HCT116 (cell line): ENCODE measurements at regions not wholly inside any gene's neighbourhood (a gene's known extent, or its start where the extent isn't known, plus 50 kb on each side); places are given as distances from the start of the nearest gene placed in this dataset.

Experiments used
- ATAC-seq: fragments of 200-7000 bp; cut with Tn5 transposase; 2 replicates; pipeline ENCODE4 v1.9.1; 2020; ENCODE audit warnings: mild to moderate bottlenecking, moderate library complexity
- BruUV-seq: library from RNA; stranded (reverse); fragments of 400-500 nt; replicated peaks from 2 replicates; lab custom pipeline; 2021; lab: Mats Ljungman, UMichigan
- CTCF ChIA-PET: fragments of 300-600 bp; sonication (Branson Sonifier 250); formaldehyde crosslinking; loops from one replicate; lab custom pipeline; 2021; ENCODE audit warnings: antibody characterized with exemption; lab: Charles Lee
- POLR2A ChIA-PET: fragments of 300-600, 350-600 bp; sonication (Branson Sonifier 250); formaldehyde crosslinking; loops from one replicate; lab custom pipeline; 2021; ENCODE audit warnings: antibody characterized with exemption; lab: Charles Lee
- RAD21 ChIA-PET, 2 experiments: fragments of 300-600 bp; sonication (Branson Sonifier 250); formaldehyde crosslinking; loops; one replicate each; lab custom pipeline; 2023; ENCODE audit warnings: low total read pairs in 2 of 2; ENCODE audit not compliant: uncharacterized antibody in 2 of 2, unreplicated experiment in 2 of 2, low non-redundant PET in 1 of 2; lab: Charles Lee
- DNase-seq: peaks from one replicate; pipeline ENCODE4 v3.0.0-alpha.2; 2010; ENCODE audit warnings: low read depth, low spot score
- H2AFZ ChIP-seq: fragments of 200-600 bp; shearing (Covaris generic), sonication (generic); 2 replicates; pipeline ENCODE4 v1.6.1; 2017; ENCODE audit warnings: low read depth, mixed run types, mixed read lengths, antibody characterized with exemption, low read length; ENCODE audit not compliant: poor library complexity, severe bottlenecking
- H3K27ac ChIP-seq: 2 replicates; pipeline ENCODE4 v1.5.1; 2012; ENCODE audit warnings: low read depth, low read length
- H3K27me3 ChIP-seq: fragments of 200-600 bp; sonication (generic); 2 replicates; pipeline ENCODE4 v1.6.1; 2016; ENCODE audit warnings: mixed run types, low read length, mixed read lengths; ENCODE audit not compliant: insufficient read depth
- H3K36me3 ChIP-seq, 2 experiments: fragments of 200-500 bp in 1 of 2; fragments of 200-600 bp in 1 of 2; sonication (Bioruptor generic) in 1 of 2; sonication (generic) in 1 of 2; 2 replicates each; pipeline versions ENCODE4 v1.5.1 to v1.6.1; 2014 to 2016; ENCODE audit warnings: low read length in 2 of 2, inconsistent platforms in 1 of 2, mixed read lengths in 1 of 2, mixed run types in 1 of 2; ENCODE audit not compliant: insufficient read depth in 2 of 2, control insufficient read depth in 1 of 2
- H3K4me1 ChIP-seq, 2 experiments: fragments of 200-600 bp in 1 of 2; sonication (generic) in 1 of 2; 2 replicates each; pipeline versions ENCODE4 v1.5.1 to v1.6.1; 2012 to 2017; ENCODE audit warnings: low read length in 2 of 2, inconsistent platforms in 1 of 2, mild to moderate bottlenecking in 1 of 2, mixed read lengths in 1 of 2, mixed run types in 1 of 2, moderate library complexity in 1 of 2; ENCODE audit not compliant: insufficient read depth in 2 of 2, control insufficient read depth in 1 of 2
- H3K4me2 ChIP-seq: fragments of 200-600 bp; sonication (generic); 2 replicates; pipeline ENCODE4 v1.6.1; 2017; ENCODE audit warnings: mixed run types, low read length, mixed read lengths
- H3K4me3 ChIP-seq, 2 experiments: fragments of 200-600 bp in 1 of 2; sonication (generic) in 1 of 2; replicated peaks in 1 of 2; 2 replicates each; pipeline ENCODE4 v1.5.1; 2011 to 2016; ENCODE audit warnings: low read length in 2 of 2, control low read depth in 1 of 2, low read depth in 1 of 2, mild to moderate bottlenecking in 1 of 2, mixed read lengths in 1 of 2, mixed run types in 1 of 2
- H3K79me2 ChIP-seq: fragments of 200-600 bp; sonication (generic); 2 replicates; pipeline ENCODE4 v1.6.1; 2017; ENCODE audit warnings: mild to moderate bottlenecking, mixed run types, low read length, moderate library complexity, mixed read lengths; ENCODE audit not compliant: insufficient read depth
- H3K9ac ChIP-seq: fragments of 200-600 bp; sonication (generic); 2 replicates; pipeline ENCODE4 v1.6.1; 2016; ENCODE audit warnings: low read length, mixed read lengths
- H3K9me2 ChIP-seq: fragments of 200-600 bp; sonication (generic), shearing (Covaris generic); 2 replicates; pipeline ENCODE4 v1.6.1; 2017; ENCODE audit warnings: mixed run types, mild to moderate bottlenecking, moderate library complexity; ENCODE audit not compliant: insufficient read depth
- H3K9me3 ChIP-seq, 2 experiments: fragments of 200-500 bp in 1 of 2; fragments of 200-600 bp in 1 of 2; sonication (Bioruptor generic) in 1 of 2; sonication (generic) in 1 of 2; 2 replicates each; pipeline ENCODE4 v1.6.1; 2014 to 2017; ENCODE audit warnings: low read length in 2 of 2, mixed read lengths in 2 of 2, inconsistent platforms in 1 of 2, low read depth in 1 of 2, mild to moderate bottlenecking in 1 of 2, mixed run types in 1 of 2, moderate library complexity in 1 of 2; ENCODE audit not compliant: control insufficient read depth in 1 of 2, insufficient read depth in 1 of 2
- H4K20me1 ChIP-seq: fragments of 200-600 bp; sonication (generic), shearing (Covaris generic); 2 replicates; pipeline ENCODE4 v1.6.1; 2017; ENCODE audit warnings: mixed run types, mild to moderate bottlenecking, moderate library complexity; ENCODE audit not compliant: insufficient read depth
- CBX3 ChIP-seq: IDR thresholded peaks from 2 replicates; pipeline ENCODE4 v1.6.1; 2012; ENCODE audit warnings: low read depth
- CTCF ChIP-seq, 3 experiments: fragments of 200-600 bp in 1 of 3; sonication (generic) in 1 of 3; IDR thresholded peaks in 2 of 3; conservative IDR thresholded peaks in 1 of 3; 2 replicates each; pipeline ENCODE4 v1.5.1; 2012 to 2017; ENCODE audit warnings: low read depth in 2 of 3, low read length in 2 of 3, antibody characterized with exemption in 1 of 3, borderline replicate concordance in 1 of 3, control low read depth in 1 of 3, mild to moderate bottlenecking in 1 of 3, mixed read lengths in 1 of 3, mixed run types in 1 of 3, moderate library complexity in 1 of 3; ENCODE audit not compliant: insufficient read depth in 1 of 3
- EGR1 ChIP-seq: IDR thresholded peaks from 2 replicates; pipeline ENCODE4 v1.6.1; 2012; ENCODE audit warnings: low read depth
- ELF1 ChIP-seq: IDR thresholded peaks from 2 replicates; pipeline ENCODE4 v1.6.1; 2012; ENCODE audit warnings: low read depth, borderline replicate concordance
- EZH2 ChIP-seq: fragments of 200-600 bp; sonication (generic); IDR thresholded peaks from 2 replicates; pipeline ENCODE4 v1.6.1; 2017; ENCODE audit warnings: antibody characterized with exemption, mixed run types
- EZH2phosphoT487 ChIP-seq: fragments of 200-600 bp; IDR thresholded peaks from 2 replicates; pipeline ENCODE4 v1.6.1; 2018; ENCODE audit warnings: antibody characterized with exemption, borderline replicate concordance
- FOSL1 ChIP-seq: IDR thresholded peaks from 2 replicates; pipeline ENCODE4 v1.6.1; 2012; ENCODE audit warnings: low read depth
- MAX ChIP-seq: IDR thresholded peaks from 2 replicates; pipeline ENCODE4 v1.6.1; 2012
- POLR2AphosphoS5 ChIP-seq: IDR thresholded peaks from 2 replicates; pipeline ENCODE4 v1.6.1; 2011; ENCODE audit warnings: mild to moderate bottlenecking, low read depth, low read length, moderate library complexity
- SIN3A ChIP-seq: IDR thresholded peaks from 2 replicates; pipeline ENCODE4 v1.6.1; 2012; ENCODE audit warnings: low read depth
- TCF7L2 ChIP-seq: IDR thresholded peaks from 2 replicates; pipeline ENCODE4 v1.7.0; 2011; ENCODE audit warnings: borderline replicate concordance, inconsistent platforms; ENCODE audit not compliant: insufficient read depth, insufficient read length; ENCODE audit errors: extremely low read depth
- intact Hi-C: fragments of 100-400 bp; cut with micrococcal nuclease; formaldehyde crosslinking; loops from 2 replicates; pipeline ENCODE4 v1.10.0; 2022

- TF ChIP-seq EZH2 (no peak), CTCF (IDR thresholded peaks at IDR 0.05 in 2 of 3, conservative IDR thresholded peaks at IDR 0.05 in 1 of 3; ENCODE audit: borderline replicate concordance in 1 of 3, insufficient read depth in 1 of 3, low read depth in 2 of 3, low read length in 2 of 3) (no peak), TCF7L2 (no peak)
- POLR2A ChIA-PET, result no interaction called here
- no TSS peak for BruUV-seq
These were observed 383.1 kb upstream of the TNP1 start for GRCh38 chr2:217242947-217243346.

GRCh38 chr2:217231724-217232123 is 371.9 kb upstream of the TNP1 start:
- no peak overlapping the region for H3K4me3 ChIP-seq
- intact Hi-C loops, result no loop called here
- no TSS peak for BruUV-seq
- H2AFZ ChIP-seq, result no peak overlapping the region
- DNase-seq (no peak), ATAC-seq (no peak)
- CTCF ChIA-PET, result no interaction called here
- no peaks in the 10 kb centered on the region; the same call in 1 of the 2 replicates for H4K20me1 ChIP-seq
- H3K4me1 ChIP-seq, result no peaks in the 10 kb centered on the region
- H3K9me3 ChIP-seq, result no peaks in the 10 kb centered on the region
- no peaks in the 10 kb centered on the region for H3K79me2 ChIP-seq
- RAD21 ChIA-PET, result no interaction called here
- TF ChIP-seq POLR2AphosphoS5 (no peak), CBX3 (no peak), MAX (no peak), FOSL1 (no peak), CTCF (IDR thresholded peaks at IDR 0.05 in 2 of 3, conservative IDR thresholded peaks at IDR 0.05 in 1 of 3; ENCODE audit: borderline replicate concordance in 1 of 3, insufficient read depth in 1 of 3, low read depth in 2 of 3, low read length in 2 of 3) (no peak), EZH2phosphoT487 (no peak), SIN3A (no peak), EGR1 (no peak), ELF1 (no peak)
- H3K27me3 ChIP-seq, result peaks cover 3% of the 10 kb centered on the region; the same call in 1 of the 2 replicates
- POLR2A ChIA-PET, result no interaction called here
- no peaks in the 10 kb centered on the region for H3K9me2 ChIP-seq
- H3K27ac ChIP-seq, result no peak overlapping the region
- H3K36me3 ChIP-seq, result no peaks in the 10 kb centered on the region
- H3K4me2 ChIP-seq, result no peak overlapping the region
- H3K9ac ChIP-seq, result no peak overlapping the region

More at GRCh38 chr2:217242947-217243346, 383.1 kb upstream of the TNP1 start:
- Histone ChIP-seq H2AFZ (no peak overlapping the region), H3K36me3 (no peaks in the 10 kb centered on the region), H3K27ac (no peak overlapping the region), H3K9me3 (no peaks in the 10 kb centered on the region), H3K9ac (no peak overlapping the region), H3K4me1 (no peaks in the 10 kb centered on the region), H3K27me3 (peaks cover 18% of the 10 kb centered on the region), H3K9me2 (no peaks in the 10 kb centered on the region), H3K4me3 (no peak overlapping the region), H3K4me2 (no peak overlapping the region), H4K20me1 (no peaks in the 10 kb centered on the region), H3K79me2 (no peaks in the 10 kb centered on the region)
- ATAC-seq, result no peak
- intact Hi-C loops, result no loop called here
- RAD21 ChIA-PET, result no interaction called here
- DNase-seq, result no peak
- CTCF ChIA-PET, result no interaction called here
